OCI-LY1 (cell line): ENCODE measurements at regions not wholly inside any gene's neighbourhood (a gene's known extent, or its start where the extent isn't known, plus 50 kb on each side); places are given as distances from the start of the nearest gene placed in this dataset.
"Not testable (repeated sequence)": the region's sequence is repeated elsewhere in the genome, so short reads cannot be mapped to it uniquely, and the experiment has no call there.

Source experiments
- EZH2 ChIP-seq: fragments of 200-600 bp; sonication (generic), shearing (Covaris generic); IDR thresholded peaks from 2 replicates; pipeline ENCODE4 v1.8.0; 2017; ENCODE audit warnings: borderline replicate concordance, mixed run types, mild to moderate bottlenecking, antibody characterized with exemption, low read length, moderate library complexity, mixed read lengths
- TF ChIP-seq, protein P1 (sequence below): fragments of 200-600 bp; sonication (generic), shearing (Covaris generic); IDR thresholded peaks from 2 replicates; pipeline ENCODE4 v1.5.1; 2017; ENCODE audit warnings: mild to moderate bottlenecking, antibody characterized with exemption, low read length, moderate library complexity, mixed read lengths

DNA sequence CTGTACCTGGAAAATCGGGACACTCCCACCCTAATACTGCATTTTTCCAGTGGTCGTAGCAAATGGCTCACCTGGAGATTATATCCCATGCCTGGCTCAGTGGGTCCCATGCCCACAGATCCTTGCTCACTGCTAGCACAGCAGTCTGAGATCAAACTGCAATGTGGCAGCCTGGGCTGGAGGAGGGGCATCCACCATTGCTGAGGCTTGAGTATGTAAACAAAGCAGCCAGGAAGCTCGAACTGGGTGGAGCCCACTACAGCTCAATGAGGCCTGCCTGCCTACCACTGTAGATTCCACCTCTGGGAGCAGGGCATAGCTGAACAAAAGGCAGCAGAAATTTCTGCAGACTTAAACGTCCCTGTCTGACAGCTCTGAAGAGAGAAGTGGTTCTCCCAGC is 213.6 kb upstream of the COX10 start:
- TF ChIP-seq EZH2 = not testable (repeated sequence)
- TF ChIP-seq, protein P1, sequence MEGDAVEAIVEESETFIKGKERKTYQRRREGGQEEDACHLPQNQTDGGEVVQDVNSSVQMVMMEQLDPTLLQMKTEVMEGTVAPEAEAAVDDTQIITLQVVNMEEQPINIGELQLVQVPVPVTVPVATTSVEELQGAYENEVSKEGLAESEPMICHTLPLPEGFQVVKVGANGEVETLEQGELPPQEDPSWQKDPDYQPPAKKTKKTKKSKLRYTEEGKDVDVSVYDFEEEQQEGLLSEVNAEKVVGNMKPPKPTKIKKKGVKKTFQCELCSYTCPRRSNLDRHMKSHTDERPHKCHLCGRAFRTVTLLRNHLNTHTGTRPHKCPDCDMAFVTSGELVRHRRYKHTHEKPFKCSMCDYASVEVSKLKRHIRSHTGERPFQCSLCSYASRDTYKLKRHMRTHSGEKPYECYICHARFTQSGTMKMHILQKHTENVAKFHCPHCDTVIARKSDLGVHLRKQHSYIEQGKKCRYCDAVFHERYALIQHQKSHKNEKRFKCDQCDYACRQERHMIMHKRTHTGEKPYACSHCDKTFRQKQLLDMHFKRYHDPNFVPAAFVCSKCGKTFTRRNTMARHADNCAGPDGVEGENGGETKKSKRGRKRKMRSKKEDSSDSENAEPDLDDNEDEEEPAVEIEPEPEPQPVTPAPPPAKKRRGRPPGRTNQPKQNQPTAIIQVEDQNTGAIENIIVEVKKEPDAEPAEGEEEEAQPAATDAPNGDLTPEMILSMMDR = not testable (repeated sequence)
